HL-60 (cell line): ENCODE measurements at regions not wholly inside any gene's neighbourhood (a gene's known extent, or its start where the extent isn't known, plus 50 kb on each side); places are given as distances from the start of the nearest gene placed in this dataset.

Experiments used
- GABPA ChIP-seq: IDR thresholded peaks from 2 replicates; pipeline ENCODE4 v1.6.1; 2012; ENCODE audit warnings: low read depth
- POLR2AphosphoS5 ChIP-seq: IDR thresholded peaks from 2 replicates; pipeline ENCODE4 v1.6.1; 2012; ENCODE audit warnings: low read depth
- TF ChIP-seq, protein P1 (sequence below): IDR thresholded peaks from one replicate; pipeline ENCODE4 v1.5.1; 2011; ENCODE audit warnings: low read length, control low read depth, inconsistent platforms; ENCODE audit not compliant: insufficient read depth

DNA sequence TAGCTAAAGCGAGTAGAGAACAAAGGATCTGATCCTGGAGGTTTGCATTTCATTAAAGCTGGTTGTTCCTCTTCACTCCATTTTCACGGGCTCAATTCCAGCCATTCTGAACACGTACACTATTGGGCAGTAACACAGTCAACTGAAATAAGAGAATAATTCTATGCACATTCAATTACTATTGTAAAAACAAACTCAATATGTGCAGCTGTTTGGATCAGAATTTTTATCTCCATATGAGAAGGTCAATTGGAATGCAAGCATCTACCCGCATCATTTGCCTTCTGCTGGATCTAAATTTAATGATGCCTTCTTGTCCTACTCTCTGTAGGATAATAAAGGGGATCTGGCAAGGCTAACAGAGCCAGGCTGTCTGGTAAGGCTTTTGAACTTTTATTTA, 562.8 kb upstream of the CCDC179 start:
- TF ChIP-seq, protein P1, sequence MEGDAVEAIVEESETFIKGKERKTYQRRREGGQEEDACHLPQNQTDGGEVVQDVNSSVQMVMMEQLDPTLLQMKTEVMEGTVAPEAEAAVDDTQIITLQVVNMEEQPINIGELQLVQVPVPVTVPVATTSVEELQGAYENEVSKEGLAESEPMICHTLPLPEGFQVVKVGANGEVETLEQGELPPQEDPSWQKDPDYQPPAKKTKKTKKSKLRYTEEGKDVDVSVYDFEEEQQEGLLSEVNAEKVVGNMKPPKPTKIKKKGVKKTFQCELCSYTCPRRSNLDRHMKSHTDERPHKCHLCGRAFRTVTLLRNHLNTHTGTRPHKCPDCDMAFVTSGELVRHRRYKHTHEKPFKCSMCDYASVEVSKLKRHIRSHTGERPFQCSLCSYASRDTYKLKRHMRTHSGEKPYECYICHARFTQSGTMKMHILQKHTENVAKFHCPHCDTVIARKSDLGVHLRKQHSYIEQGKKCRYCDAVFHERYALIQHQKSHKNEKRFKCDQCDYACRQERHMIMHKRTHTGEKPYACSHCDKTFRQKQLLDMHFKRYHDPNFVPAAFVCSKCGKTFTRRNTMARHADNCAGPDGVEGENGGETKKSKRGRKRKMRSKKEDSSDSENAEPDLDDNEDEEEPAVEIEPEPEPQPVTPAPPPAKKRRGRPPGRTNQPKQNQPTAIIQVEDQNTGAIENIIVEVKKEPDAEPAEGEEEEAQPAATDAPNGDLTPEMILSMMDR, result no peak
- no peak for TF ChIP-seq GABPA
- no peak for TF ChIP-seq POLR2AphosphoS5
